Aorta (tissue), 5 donors: ENCODE measurements at regions not wholly inside any gene's neighbourhood (a gene's known extent, or its start where the extent isn't known, plus 50 kb on each side); places are given as distances from the start of the nearest gene placed in this dataset.

ENCODE experiments used
- ATAC-seq: fragments of 200-7000 bp; cut with Tn5 transposase; one replicate; pipeline ENCODE4 v1.9.1; 2022; ENCODE audit warnings: moderate library complexity; ENCODE audit not compliant: low FRiP score
- DNase-seq, 2 donors: peaks; one replicate each; pipeline ENCODE4 v3.0.0-alpha.2; 2020
- H3K27ac ChIP-seq, 2 donors: one replicate each; pipeline ENCODE4 v1.5.1; 2013; ENCODE audit warnings: low read length in 2 of 2, mild to moderate bottlenecking in 2 of 2, moderate library complexity in 2 of 2, control low read depth in 1 of 2, inconsistent platforms in 1 of 2, low read depth in 1 of 2
- H3K27me3 ChIP-seq, 2 donors: one replicate each; pipeline ENCODE4 v1.6.1; 2013; ENCODE audit warnings: control low read depth in 1 of 2, low read length in 1 of 2, mild to moderate bottlenecking in 1 of 2, moderate library complexity in 1 of 2; ENCODE audit not compliant: insufficient read depth in 2 of 2, control insufficient read depth in 1 of 2
- H3K36me3 ChIP-seq, 2 donors: one replicate each; pipeline ENCODE4 v1.6.1; 2013; ENCODE audit warnings: control low read depth in 1 of 2, low read length in 1 of 2, mild to moderate bottlenecking in 1 of 2; ENCODE audit not compliant: insufficient read depth in 2 of 2, control insufficient read depth in 1 of 2
- H3K4me1 ChIP-seq, 2 donors: one replicate each; pipeline ENCODE4 v1.6.1; 2013; ENCODE audit warnings: low read length in 2 of 2, control low read depth in 1 of 2, mild to moderate bottlenecking in 1 of 2, moderate library complexity in 1 of 2; ENCODE audit not compliant: insufficient read depth in 2 of 2, control insufficient read depth in 1 of 2
- H3K4me3 ChIP-seq, 2 donors: one replicate each; pipeline ENCODE4 v1.5.1; 2013; ENCODE audit warnings: low read length in 2 of 2, control low read depth in 1 of 2, mild to moderate bottlenecking in 1 of 2
- H3K9me3 ChIP-seq: one replicate; pipeline ENCODE4 v1.6.1; 2013; ENCODE audit warnings: mild to moderate bottlenecking, low read length; ENCODE audit not compliant: control insufficient read depth
- WGBS, 2 donors: extraction: QIAGEN DNeasy Blood & Tissue Kit; methylation state at CpG; one replicate each; pipeline ENCODE4 v1.1.7; 2013; 5-methylcytosine and 5-hydroxymethylcytosine counted together
- intact Hi-C, 2 donors: fragments of 100-400 bp; cut with DNase I; formaldehyde crosslinking; loops; one replicate each; pipeline versions ENCODE4 v1.14.2 to v1.15.0; 2022
- donor health status: healthy with polysubstance abuse.
- donor health status: Bipolar disorder and iron deficiency.
- donor health status: DM: no; HTN: no; CAD: no.
- donor health status: DM: no; HTN: no; CAD: no.
- donor health status: DM: yes; HTN: yes; CAD: no.

DNA sequence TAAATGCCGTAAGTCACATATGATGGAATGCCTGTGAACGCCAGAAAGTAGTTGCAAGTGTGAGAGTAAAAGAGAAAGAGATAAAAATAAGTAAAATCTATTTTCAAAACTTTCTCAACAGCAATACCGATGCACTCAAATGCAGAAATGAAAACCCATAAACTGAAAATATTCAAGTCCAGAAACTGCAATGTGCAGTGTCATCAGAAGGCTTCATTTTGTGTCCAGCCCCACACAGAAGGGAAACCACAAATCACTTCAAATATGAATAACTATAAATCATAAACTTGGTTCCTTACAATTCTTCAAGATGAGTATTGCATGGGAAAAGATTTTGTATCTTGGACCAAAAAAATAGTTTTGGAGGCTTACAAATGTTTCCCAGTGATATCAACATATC is 375.2 kb upstream of the ANO5 start:
- 70 to 73% methylated on average over 3 of the region's 3 CpGs for WGBS, 2 donors
- Histone ChIP-seq H3K27ac (no peak overlapping the region), H3K4me1 (no peaks in the 10 kb centered on the region), H3K9me3 (no peaks in the 10 kb centered on the region), H3K36me3 (no peaks in the 10 kb centered on the region), H3K27me3 (no peaks in the 10 kb centered on the region), H3K4me3 (no peak overlapping the region)
- ATAC-seq = no peak
- intact Hi-C loops = no loop called here
- no peak for DNase-seq

DNA sequence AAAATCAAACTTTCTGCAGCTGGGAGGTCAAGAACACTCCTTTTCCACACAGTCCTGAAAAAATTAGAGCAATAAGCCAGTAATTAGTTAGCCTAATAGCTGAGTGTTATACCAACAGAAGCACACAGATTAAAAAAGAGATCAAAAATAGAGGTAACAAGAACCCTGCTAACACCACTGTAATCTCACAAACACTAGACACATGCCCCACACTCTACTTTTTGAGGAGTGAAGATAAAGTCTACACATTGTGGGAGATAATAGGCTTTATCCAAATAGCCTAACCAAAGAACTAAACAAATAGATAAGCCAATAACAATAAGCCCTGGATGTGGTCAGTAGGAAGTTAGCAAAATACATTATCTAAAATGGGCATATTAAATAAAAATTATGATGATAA is 372.7 kb upstream of the ANO5 start:
- DNase-seq (no peak), ATAC-seq (no peak)
- intact Hi-C loops = no loop called here
- Histone ChIP-seq H3K4me1 (no peaks in the 10 kb centered on the region), H3K9me3 (no peaks in the 10 kb centered on the region), H3K36me3 (no peaks in the 10 kb centered on the region), H3K4me3 (no peak overlapping the region), H3K27me3 (no peaks in the 10 kb centered on the region), H3K27ac (no peak overlapping the region)

DNA sequence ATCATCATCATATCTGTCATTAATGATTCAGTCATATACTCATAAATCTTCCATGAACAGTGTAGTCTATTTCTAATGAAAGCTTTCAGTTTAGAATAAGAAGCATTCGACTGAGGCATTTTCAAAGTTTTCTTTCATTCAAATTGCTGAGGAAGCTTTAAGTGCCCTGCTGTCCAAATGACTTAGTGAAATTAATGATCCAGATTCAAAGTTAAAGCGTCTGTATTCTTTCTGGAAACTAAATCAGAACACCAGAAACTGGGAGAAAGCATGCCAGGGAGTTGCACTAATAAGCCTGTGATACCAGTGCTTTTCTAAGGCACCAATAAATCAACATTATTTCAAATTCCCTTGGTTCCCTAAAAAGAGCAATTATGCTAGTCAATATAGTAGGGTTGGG is 367.8 kb upstream of the ANO5 start:
- H3K4me3 ChIP-seq = no peak overlapping the region
- no peak overlapping the region for H3K27ac ChIP-seq
- WGBS, 2 donors = 26 to 49% methylated on average over 2 of the region's 2 CpGs
- ATAC-seq (no peak), DNase-seq (no peak)
- no peaks in the 10 kb centered on the region for H3K9me3 ChIP-seq
- no peaks in the 10 kb centered on the region for H3K27me3 ChIP-seq
- intact Hi-C loops = no loop called here
- H3K36me3 ChIP-seq = no peaks in the 10 kb centered on the region
- H3K4me1 ChIP-seq = no peaks in the 10 kb centered on the region

DNA sequence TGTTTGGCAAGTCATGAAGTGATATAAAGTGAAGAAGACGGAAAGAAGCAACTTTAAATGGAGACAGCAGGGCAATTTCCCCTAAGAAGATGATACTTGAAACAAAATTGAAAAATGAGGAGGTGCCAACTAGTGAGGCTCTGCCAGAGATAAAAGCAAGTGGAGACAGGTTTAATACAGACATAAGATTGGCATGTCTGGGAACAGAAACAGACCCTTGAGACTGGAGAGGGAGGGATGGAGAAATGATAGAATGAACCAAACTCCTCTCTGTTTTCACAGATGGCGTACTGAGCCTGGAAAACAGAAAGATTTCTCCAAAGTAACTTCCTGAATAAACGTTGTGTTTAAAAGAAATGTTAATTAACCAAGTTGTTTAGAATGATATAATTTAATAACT is 354.5 kb upstream of the ANO5 start:
- no peak for ATAC-seq
- H3K4me3 ChIP-seq = no peak overlapping the region
- no peaks in the 10 kb centered on the region for H3K4me1 ChIP-seq
- intact Hi-C loops = no loop called here
- H3K36me3 ChIP-seq = no peaks in the 10 kb centered on the region
- no peak overlapping the region for H3K27ac ChIP-seq
- H3K27me3 ChIP-seq = no peaks in the 10 kb centered on the region
- no peak for DNase-seq
- WGBS, 2 donors = 43 to 48% methylated on average over 3 of the region's 3 CpGs
- H3K9me3 ChIP-seq = no peaks in the 10 kb centered on the region

DNA sequence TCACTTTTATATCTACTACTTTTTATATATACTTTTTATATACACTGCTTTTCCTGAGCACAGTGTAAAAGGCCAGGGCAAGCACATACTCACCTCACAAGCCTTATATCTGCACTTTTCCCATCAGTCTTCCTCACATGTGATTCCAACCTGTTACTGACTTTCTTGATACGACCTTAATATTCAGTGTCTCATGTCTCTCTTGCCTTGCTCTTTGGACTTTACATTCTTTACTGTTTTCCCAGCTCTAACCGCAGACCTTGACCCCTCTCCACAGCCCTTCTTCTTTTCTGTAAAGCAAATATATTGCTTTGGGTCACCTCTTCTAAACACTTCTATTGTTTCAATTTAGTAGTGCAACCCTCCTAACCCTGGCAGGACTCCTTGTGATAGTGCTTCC is 353.1 kb upstream of the ANO5 start:
- WGBS, 2 donors = 46 to 72% methylated on average over 2 of the region's 2 CpGs
- Histone ChIP-seq H3K9me3 (no peaks in the 10 kb centered on the region), H3K27me3 (no peaks in the 10 kb centered on the region), H3K36me3 (no peaks in the 10 kb centered on the region), H3K4me3 (no peak overlapping the region), H3K27ac (no peak overlapping the region), H3K4me1 (no peaks in the 10 kb centered on the region)
- DNase-seq (no peak), ATAC-seq (no peak)
- intact Hi-C loops = no loop called here

DNA sequence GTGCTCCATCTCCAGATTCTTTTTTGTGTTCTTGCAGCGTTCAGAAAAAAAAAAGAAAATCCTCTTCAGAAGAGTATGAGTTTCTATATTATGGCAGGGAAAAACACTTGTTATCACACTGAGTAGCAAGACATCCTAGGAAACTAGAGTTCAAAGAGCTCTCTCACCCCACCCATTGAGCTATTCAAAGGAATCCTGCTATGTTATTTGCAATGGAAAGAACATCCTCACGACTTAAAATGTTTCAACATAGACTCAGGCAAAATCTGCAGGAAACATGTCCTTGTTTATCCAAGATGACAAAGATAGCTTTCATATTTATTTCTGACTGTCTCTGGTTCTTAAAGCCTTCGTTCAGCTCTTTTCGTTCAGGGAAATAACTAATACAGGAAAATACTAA is 331.6 kb upstream of the ANO5 start:
- H3K27ac ChIP-seq = no peak overlapping the region
- DNase-seq (no peak), ATAC-seq (no peak)
- H3K36me3 ChIP-seq = no peaks in the 10 kb centered on the region
- no peaks in the 10 kb centered on the region for H3K27me3 ChIP-seq
- WGBS, 2 donors = 10 to 11% methylated on average over 4 of the region's 4 CpGs
- no peaks in the 10 kb centered on the region for H3K4me1 ChIP-seq
- intact Hi-C loops = no loop called here
- no peaks in the 10 kb centered on the region for H3K9me3 ChIP-seq
- no peak overlapping the region for H3K4me3 ChIP-seq

- DNase-seq (no peak), ATAC-seq (no peak)
- Histone ChIP-seq H3K4me1 (no peaks in the 10 kb centered on the region), H3K27me3 (no peaks in the 10 kb centered on the region), H3K36me3 (no peaks in the 10 kb centered on the region), H3K9me3 (no peaks in the 10 kb centered on the region), H3K4me3 (no peak overlapping the region), H3K27ac (no peak overlapping the region)
- intact Hi-C loops = no loop called here
- 6 to 14% methylated on average over 4 of the region's 4 CpGs for WGBS, 2 donors
These were observed 327.3 kb upstream of the ANO5 start for GRCh38 chr11:21865541-21865940.

GRCh38 chr11:21866781-21867180 is 326.1 kb upstream of the ANO5 start:
- intact Hi-C loops = no loop called here
- 43 to 44% methylated on average over 2 of the region's 2 CpGs for WGBS, 2 donors
- no peak overlapping the region for H3K4me3 ChIP-seq
- H3K4me1 ChIP-seq = no peaks in the 10 kb centered on the region
- ATAC-seq (no peak), DNase-seq (no peak)
- no peaks in the 10 kb centered on the region for H3K36me3 ChIP-seq
- no peaks in the 10 kb centered on the region for H3K27me3 ChIP-seq
- H3K9me3 ChIP-seq = no peaks in the 10 kb centered on the region
- H3K27ac ChIP-seq = no peak overlapping the region

- Histone ChIP-seq H3K4me1 (no peaks in the 10 kb centered on the region), H3K9me3 (peaks cover 3% of the 10 kb centered on the region), H3K27ac (no peak overlapping the region), H3K4me3 (no peak overlapping the region), H3K36me3 (no peaks in the 10 kb centered on the region), H3K27me3 (no peaks in the 10 kb centered on the region)
- no peak for DNase-seq
- no peak for ATAC-seq
- intact Hi-C loops = no loop called here
These were observed 315.7 kb upstream of the ANO5 start for GRCh38 chr11:21877151-21877550.

DNA sequence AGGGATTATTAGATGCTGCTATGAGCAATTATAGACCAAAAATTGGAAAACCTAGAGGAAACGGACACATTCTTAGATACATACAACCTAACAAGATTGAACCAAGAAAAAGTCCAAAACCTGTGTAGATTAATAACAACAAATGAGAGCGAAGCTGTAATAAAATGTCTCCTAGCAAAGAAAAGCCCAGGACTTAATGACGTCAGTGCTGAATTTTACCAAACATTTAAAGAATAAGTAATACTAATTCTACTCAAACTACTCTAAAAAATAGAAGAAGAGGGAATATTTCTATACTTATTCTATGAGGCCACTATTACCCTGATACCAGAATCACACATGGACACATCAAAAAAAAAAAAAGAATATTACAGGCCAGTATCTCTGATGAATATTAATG is 309.5 kb upstream of the ANO5 start:
- Histone ChIP-seq H3K9me3 (no peaks in the 10 kb centered on the region), H3K27ac (no peak overlapping the region), H3K27me3 (no peaks in the 10 kb centered on the region), H3K36me3 (no peaks in the 10 kb centered on the region), H3K4me1 (no peaks in the 10 kb centered on the region), H3K4me3 (no peak overlapping the region)
- DNase-seq (no peak), ATAC-seq (no peak)
- WGBS, 2 donors = 74 to 92% methylated on average over 3 of the region's 3 CpGs
- intact Hi-C loops = no loop called here
